Kidney capillary endothelial cell (primary cell): ENCODE measurements at regions not wholly inside any gene's neighbourhood (a gene's known extent, or its start where the extent isn't known, plus 50 kb on each side); places are given as distances from the start of the nearest gene placed in this dataset.

Source experiments
- DNase-seq: peaks from one replicate; pipeline ENCODE4 v3.0.0-alpha.2; 2018; ENCODE audit warnings: low spot score

DNA sequence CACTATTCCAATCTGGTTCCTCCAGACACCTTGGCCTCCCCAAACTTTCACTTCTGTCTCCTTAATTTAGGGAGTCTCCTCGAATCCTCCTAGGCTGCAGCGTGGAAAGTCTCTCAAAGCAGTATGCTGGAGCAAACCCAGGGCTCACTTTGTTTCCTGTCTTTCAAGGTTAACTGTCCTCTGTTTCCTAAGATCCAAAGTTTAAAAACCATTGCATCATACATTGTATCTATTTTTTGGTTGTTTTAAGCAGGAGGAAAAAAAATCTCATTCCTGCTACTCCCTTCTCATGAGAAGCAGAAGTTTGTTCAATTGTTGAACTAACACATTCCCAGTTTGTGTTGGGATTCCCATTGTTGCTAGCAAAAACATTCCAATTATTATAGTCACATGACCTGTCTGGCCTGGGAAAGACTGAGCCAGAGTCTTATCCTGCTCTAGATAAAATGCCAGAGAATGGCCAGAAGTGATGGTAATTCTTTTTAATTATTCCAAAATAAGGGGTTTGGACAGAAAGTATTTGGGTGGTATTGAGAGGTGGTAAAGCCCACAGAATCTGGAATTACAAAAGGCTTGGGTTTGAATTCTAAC, 67.3 kb downstream of the HSPB8 start:
- DNase-seq = no peak

GRCh38 chr12:119247007-119247719, 68.4 kb downstream of the HSPB8 start:
- no peak for DNase-seq

DNA sequence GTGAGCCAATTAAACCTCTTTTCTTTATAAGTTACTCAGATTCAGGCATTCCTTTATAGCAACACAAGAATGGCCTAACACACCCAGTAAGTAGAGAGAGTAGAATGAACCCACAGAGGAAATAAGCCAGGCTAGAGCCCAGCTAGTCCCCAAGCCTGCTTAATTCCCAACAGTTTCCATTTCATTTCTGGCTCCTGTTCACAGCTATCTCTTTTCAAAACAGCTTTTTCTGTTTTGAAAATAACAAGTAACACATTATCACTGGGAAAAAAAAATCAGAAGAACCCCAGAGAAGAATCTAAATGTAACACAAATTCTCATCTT, 69.0 kb downstream of the HSPB8 start:
- no peak for DNase-seq

DNA sequence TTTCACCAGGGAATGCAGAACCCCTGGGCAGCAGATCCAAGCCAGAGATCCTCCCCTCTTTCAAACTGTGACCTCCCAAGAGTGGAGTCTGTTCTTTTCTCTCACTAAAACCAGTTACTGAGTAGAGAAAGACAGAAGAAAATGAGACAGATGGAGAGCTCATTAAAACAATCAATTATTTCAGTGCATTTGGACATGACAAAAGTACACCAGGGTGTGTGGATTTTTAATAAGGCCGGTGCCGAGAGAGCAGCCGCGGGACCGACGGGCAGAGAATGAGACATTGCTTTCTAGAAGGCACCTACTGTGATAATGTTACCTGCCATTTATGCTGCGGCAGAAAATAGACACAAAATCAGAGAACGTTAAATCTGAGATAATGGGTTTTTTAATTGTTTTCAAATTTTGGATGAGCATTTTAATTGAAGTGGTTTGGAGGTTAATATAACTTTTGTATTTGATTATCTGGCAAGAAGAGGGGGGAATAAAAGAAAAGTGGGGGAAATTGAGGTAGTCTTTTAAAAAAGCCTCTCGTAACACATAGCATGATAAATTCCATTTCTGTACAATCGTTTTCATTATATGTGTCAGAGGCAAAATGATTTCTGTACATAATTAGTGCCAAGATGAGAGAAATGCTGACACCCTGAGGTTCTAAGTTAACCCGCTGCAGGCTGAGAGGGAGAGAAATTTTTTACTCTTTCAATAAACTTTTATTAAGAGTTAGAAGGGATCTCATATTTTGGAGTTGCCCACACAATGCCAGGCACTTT, 70.8 kb downstream of the HSPB8 start:
- DNase-seq = no peak

GRCh38 chr12:119255314-119255713, 76.6 kb downstream of the HSPB8 start:
- DNase-seq = peak; percentile 86

DNA sequence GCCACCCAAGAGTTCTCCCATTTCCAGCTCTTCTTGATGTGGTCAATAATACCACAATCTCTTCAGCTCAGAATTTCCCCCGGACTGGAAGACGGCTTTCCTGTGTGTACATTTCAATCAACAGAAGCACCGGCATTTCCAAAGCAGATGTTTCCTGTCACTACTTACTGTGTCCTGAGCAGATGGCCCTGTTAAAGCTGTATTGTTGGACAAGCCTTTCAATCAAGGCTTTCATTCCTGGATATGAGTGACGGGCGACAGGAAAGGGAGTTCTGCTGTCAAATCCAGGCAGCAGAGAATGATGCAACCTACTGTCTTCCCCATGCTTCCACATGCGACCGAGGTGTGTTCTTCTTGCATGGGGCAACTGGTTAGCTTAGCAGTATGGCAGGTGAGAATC, 76.4 kb upstream of the CCDC60 start:
- peak; percentile 86 for DNase-seq

GRCh38 chr12:119258556-119258955, 76.0 kb upstream of the CCDC60 start:
- no peak for DNase-seq

GRCh38 chr12:119259484-119259883, 75.0 kb upstream of the CCDC60 start:
- peak; percentile 41 for DNase-seq

- no peak for DNase-seq
These were observed 72.1 kb upstream of the CCDC60 start for GRCh38 chr12:119262388-119262787.

- DNase-seq = no peak
These were observed 71.1 kb upstream of the CCDC60 start for GRCh38 chr12:119263466-119263865.

DNA sequence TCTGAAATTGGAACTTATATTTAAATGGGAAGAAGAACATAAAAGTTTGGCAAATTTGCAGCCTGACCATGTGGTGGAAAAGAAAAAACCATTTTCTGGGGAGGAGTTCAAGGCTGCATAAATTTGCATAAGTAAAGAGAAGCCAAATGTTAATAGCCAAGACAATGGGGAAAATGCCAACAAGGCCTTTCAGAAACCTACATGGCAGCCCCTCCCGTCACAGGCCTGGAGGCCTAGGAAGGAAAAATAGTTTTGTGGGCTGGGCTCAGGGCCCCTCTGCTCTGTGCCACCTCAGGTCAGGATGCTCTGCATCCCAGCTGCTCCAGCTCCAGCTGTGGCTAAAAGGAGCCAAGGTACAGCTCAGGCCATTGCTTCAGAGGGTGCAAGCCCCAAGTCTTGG, 67.6 kb upstream of the CCDC60 start:
- DNase-seq = no peak

GRCh38 chr12:119274636-119275065, 59.9 kb upstream of the CCDC60 start:
- no peak for DNase-seq

- DNase-seq = no peak
These were observed 51.2 kb upstream of the CCDC60 start for GRCh38 chr12:119283310-119283709.
